ENCODE measurements at regions not wholly inside any gene's neighbourhood (a gene's known extent, or its start where the extent isn't known, plus 50 kb on each side); places are given as distances from the start of the nearest gene placed in this dataset.

GRCh38 chr6:33897189-33897780 lies 93.5 kb upstream of the MLN start:
- DNase-seq: peak in 1 of 4 donors; percentile 17
- Histone ChIP-seq H3K9me3 (no peaks in the 10 kb centered on the region), H3K27me3 (peaks cover 0 to 9% of the 10 kb centered on the region in 2 donors), H3K36me3 (no peaks in the 10 kb centered on the region), H3K4me3 (no peak overlapping the region), H3K4me1 (no peaks in the 10 kb centered on the region), H3K27ac (no peak overlapping the region)
- ATAC-seq: peak; percentile 80
- intact Hi-C loops (cut with DNase I): no loop called here
- TF ChIP-seq CTCF (IDR thresholded peaks at IDR 0.05): no peak

GRCh38 chr6:33896391-33897188 lies 92.8 kb upstream of the MLN start:
- intact Hi-C loops (cut with DNase I): no loop called here
- H3K27me3 ChIP-seq: peaks cover 0 to 12% of the 10 kb centered on the region in 2 donors
- no peaks in the 10 kb centered on the region for H3K36me3 ChIP-seq
- no peak overlapping the region for H3K27ac ChIP-seq
- no peaks in the 10 kb centered on the region for H3K4me1 ChIP-seq
- DNase-seq (peak in 1 of 4 donors; percentile 34), ATAC-seq (peak; percentile 25)
- no peak for TF ChIP-seq CTCF (IDR thresholded peaks at IDR 0.05)
- no peaks in the 10 kb centered on the region for H3K9me3 ChIP-seq
- no peak overlapping the region for H3K4me3 ChIP-seq

GRCh38 chr6:33895988-33896387 lies 92.2 kb upstream of the MLN start:
- DNase-seq (no peak), ATAC-seq (no peak)
- TF ChIP-seq CTCF (IDR thresholded peaks at IDR 0.05): no peak
- H3K36me3 ChIP-seq: no peaks in the 10 kb centered on the region
- intact Hi-C loops (cut with DNase I): no loop called here
- no peak overlapping the region for H3K27ac ChIP-seq
- no peaks in the 10 kb centered on the region for H3K4me1 ChIP-seq
- no peaks in the 10 kb centered on the region for H3K9me3 ChIP-seq
- H3K27me3 ChIP-seq: peaks cover 0 to 12% of the 10 kb centered on the region in 2 donors
- H3K4me3 ChIP-seq: no peak overlapping the region

- Histone ChIP-seq H3K9me3 (no peaks in the 10 kb centered on the region), H3K36me3 (no peaks in the 10 kb centered on the region), H3K27ac (no peak overlapping the region), H3K4me3 (no peak overlapping the region), H3K27me3 (peaks cover 0 to 12% of the 10 kb centered on the region in 2 donors), H3K4me1 (no peaks in the 10 kb centered on the region)
- intact Hi-C loops (cut with DNase I): no loop called here
- TF ChIP-seq CTCF (IDR thresholded peaks at IDR 0.05): no peak
- DNase-seq (no peak), ATAC-seq (no peak)
These were observed 91.5 kb upstream of the MLN start for GRCh38 chr6:33895296-33895695.

- Histone ChIP-seq H3K4me1 (no peaks in the 10 kb centered on the region), H3K27ac (no peak overlapping the region), H3K4me3 (no peak overlapping the region), H3K36me3 (no peaks in the 10 kb centered on the region), H3K9me3 (no peaks in the 10 kb centered on the region), H3K27me3 (peaks cover 0 to 12% of the 10 kb centered on the region in 2 donors)
- no peak for TF ChIP-seq CTCF (IDR thresholded peaks at IDR 0.05)
- peak in 1 of 4 donors; percentile 3 for DNase-seq
- intact Hi-C loops (cut with DNase I): no loop called here
- ATAC-seq: no peak
These were observed 90.6 kb upstream of the MLN start for GRCh38 chr6:33894438-33894837.

Data from left lung (tissue), 4 donors.